B cell (primary cell): ENCODE measurements at regions not wholly inside any gene's neighbourhood (a gene's known extent, or its start where the extent isn't known, plus 50 kb on each side); places are given as distances from the start of the nearest gene placed in this dataset.
A peak's percentile ranks its signal among the peaks of the same experiment; 100 is the strongest.

Source experiments
- ATAC-seq: fragments of 200-7000 bp; cut with Tn5 transposase; one replicate; pipeline ENCODE4 v1.10.0; 2021; ENCODE audit warnings: low read depth, mild to moderate bottlenecking, moderate number of reproducible peaks, moderate library complexity
- CTCF ChIA-PET: fragments of 350-600 bp; sonication (Branson Sonifier 250); formaldehyde crosslinking; loops from one replicate; lab custom pipeline; 2021; ENCODE audit warnings: antibody characterized with exemption, inconsistent platforms; lab: Charles Lee
- POLR2A ChIA-PET: fragments of 350-600 bp; sonication (Branson Sonifier 250); formaldehyde crosslinking; loops from one replicate; lab custom pipeline; 2021; ENCODE audit warnings: antibody characterized with exemption; lab: Charles Lee
- DNase-seq: peaks from one replicate; pipeline ENCODE4 v3.0.0; 2013
- H2AFZ ChIP-seq: 2 replicates; pipeline ENCODE4 v1.6.1; 2012; ENCODE audit warnings: mild to moderate bottlenecking, low read depth, low read length; ENCODE audit not compliant: insufficient read depth, poor library complexity, severe bottlenecking
- H3K27ac ChIP-seq, 2 donors: 1 replicate in 1 of 2; 2 replicates in 1 of 2; pipeline ENCODE4 v1.5.1; 2012 to 2013; ENCODE audit warnings: low read length in 2 of 2, mild to moderate bottlenecking in 2 of 2, moderate library complexity in 1 of 2
- H3K27me3 ChIP-seq, 4 experiments: fragments of 200-600 bp in 1 of 4; sonication (generic) in 1 of 4; replicated peaks in 1 of 4; 1 replicate in 2 of 4; 2 replicates in 2 of 4; pipeline versions ENCODE4 v1.6.1 to v1.7.0; 2013 to 2016; ENCODE audit warnings: low read length in 3 of 4, mild to moderate bottlenecking in 2 of 4, mixed read lengths in 1 of 4, moderate library complexity in 1 of 4; ENCODE audit not compliant: insufficient read depth in 4 of 4, control insufficient read depth in 3 of 4; ENCODE audit errors: control extremely low read depth in 1 of 4
- H3K36me3 ChIP-seq, 2 experiments: replicated peaks in 1 of 2; 1 replicate in 1 of 2; 2 replicates in 1 of 2; pipeline versions ENCODE4 v1.6.1 to v1.7.1; 2013; ENCODE audit warnings: low read length in 1 of 2; ENCODE audit not compliant: insufficient read depth in 2 of 2, control insufficient read depth in 1 of 2; ENCODE audit errors: control extremely low read depth in 1 of 2, extremely low read depth in 1 of 2
- H3K4me1 ChIP-seq, 2 donors: fragments of 200-600 bp in 1 of 2; sonication (generic) in 1 of 2; 1 replicate in 1 of 2; 2 replicates in 1 of 2; pipeline versions ENCODE4 v1.5.1 to v1.6.1; 2013 to 2017; ENCODE audit warnings: low read length in 2 of 2; ENCODE audit not compliant: control insufficient read depth in 2 of 2, insufficient read depth in 2 of 2
- H3K4me2 ChIP-seq: replicated peaks from 2 replicates; pipeline ENCODE3; 2012; ENCODE audit warnings: mild to moderate bottlenecking, low read depth, low read length; ENCODE audit not compliant: poor library complexity, severe bottlenecking
- H3K4me3 ChIP-seq, 5 experiments: fragments of 200-600 bp in 1 of 5; sonication (generic) in 1 of 5; 1 replicate in 3 of 5; 2 replicates in 2 of 5; pipeline versions ENCODE4 v1.5.1 to v1.7.0; 2011 to 2016; ENCODE audit warnings: low read length in 4 of 5, mild to moderate bottlenecking in 4 of 5, low read depth in 2 of 5, control low read depth in 1 of 5, moderate library complexity in 1 of 5; ENCODE audit not compliant: insufficient read depth in 1 of 5; ENCODE audit errors: control extremely low read depth in 1 of 5, extremely low read depth in 1 of 5
- H3K79me2 ChIP-seq: fragments of 200-600 bp; sonication (generic); one replicate; pipeline ENCODE4 v1.6.0; 2016; ENCODE audit warnings: low read length; ENCODE audit not compliant: control insufficient read depth, insufficient read depth
- H3K9ac ChIP-seq: fragments of 200-600 bp; sonication (generic); 2 replicates; pipeline ENCODE4 v1.6.1; 2017; ENCODE audit warnings: mild to moderate bottlenecking, low read length, moderate library complexity
- H3K9me3 ChIP-seq, 3 donors: one replicate each; pipeline versions ENCODE4 v1.6.1 to v1.7.1; 2013; ENCODE audit warnings: low read length in 2 of 3; ENCODE audit not compliant: control insufficient read depth in 2 of 3, insufficient read depth in 1 of 3; ENCODE audit errors: control extremely low read depth in 1 of 3
- H4K20me1 ChIP-seq: 2 replicates; pipeline ENCODE4 v1.6.0; 2012; ENCODE audit warnings: mild to moderate bottlenecking, low read length; ENCODE audit not compliant: insufficient read depth, control insufficient read depth, poor library complexity, severe bottlenecking
- H3K27ac Mint-ChIP-seq: one replicate; pipeline ENCODE4 v1.8.0; 2021; ENCODE audit warnings: mixed read lengths
- H3K27me3 Mint-ChIP-seq: one replicate; pipeline ENCODE4 v1.8.0; 2021; ENCODE audit warnings: mixed read lengths
- H3K4me1 Mint-ChIP-seq: one replicate; pipeline ENCODE4 v1.8.0; 2021; ENCODE audit warnings: mixed read lengths
- H3K4me3 Mint-ChIP-seq: one replicate; pipeline ENCODE4 v1.8.0; 2021; ENCODE audit warnings: mixed read lengths
- H3K9me3 Mint-ChIP-seq: one replicate; pipeline ENCODE4 v1.8.0; 2022; ENCODE audit warnings: mixed read lengths; ENCODE audit not compliant: insufficient read depth
- EZH2 ChIP-seq: IDR thresholded peaks from 2 replicates; pipeline ENCODE4 v1.6.1; 2012; ENCODE audit warnings: borderline replicate concordance, low read depth, mild to moderate bottlenecking, moderate library complexity, low read length; ENCODE audit not compliant: insufficient read depth, poor library complexity, severe bottlenecking
- WGBS: methylation state at CpG from one replicate; pipeline ENCODE4 v1.1.5; 2013; ENCODE audit warnings: missing lambda C conversion rate; ENCODE audit not compliant: insufficient coverage; 5-methylcytosine and 5-hydroxymethylcytosine counted together
- intact Hi-C: fragments of 100-400 bp; cut with micrococcal nuclease; formaldehyde crosslinking; loops from one replicate; pipeline ENCODE4 v1.10.0; 2022
- TF ChIP-seq, protein P1 (sequence below): fragments of 200-600 bp; IDR thresholded peaks from one replicate; pipeline ENCODE4 v1.8.0; 2022; ENCODE audit warnings: antibody characterized with exemption, mild to moderate bottlenecking

DNA sequence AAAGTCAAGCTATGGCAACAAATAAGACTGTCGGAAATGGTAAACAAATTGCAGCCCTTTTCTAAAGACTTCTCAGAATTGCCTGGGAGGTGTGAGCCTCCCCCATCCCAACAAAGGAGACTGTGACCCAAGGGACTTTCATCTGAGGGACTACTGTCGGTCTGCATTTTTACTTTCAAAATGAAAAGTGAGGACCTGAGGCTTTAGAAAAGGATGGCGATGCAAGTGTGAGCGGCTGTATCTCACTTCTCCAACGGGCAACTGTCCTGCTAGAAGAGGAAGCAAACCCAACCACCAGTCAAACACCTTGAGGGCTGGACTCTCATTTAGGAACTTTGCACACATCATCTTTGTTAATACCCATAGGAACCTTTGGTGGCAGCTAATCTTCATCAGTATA lies 62.6 kb upstream of the CLNK start:
- H3K4me3 Mint-ChIP-seq: no peak overlapping the region
- Histone ChIP-seq H3K27ac (no peak overlapping the region), H3K9me3 (no peaks in the 10 kb centered on the region), H3K4me2 (peak overlapping the region; percentile 36), H3K4me1 (peaks cover 23% of the 10 kb centered on the region in 2 donors), H3K4me3 (no peak overlapping the region), H3K36me3 (no peaks in the 10 kb centered on the region), H3K27me3 (no peaks in the 10 kb centered on the region), H2AFZ (peak overlapping the region; percentile 47), H4K20me1 (no peaks in the 10 kb centered on the region), H3K79me2 (no peaks in the 10 kb centered on the region), H3K9ac (no peak overlapping the region)
- ATAC-seq (no peak), DNase-seq (no peak)
- H3K4me1 Mint-ChIP-seq: peaks cover 8% of the 10 kb centered on the region
- no peaks in the 10 kb centered on the region for H3K9me3 Mint-ChIP-seq
- WGBS: 32% methylated on average over 4 of the region's 5 CpGs
- H3K27me3 Mint-ChIP-seq: no peaks in the 10 kb centered on the region
- CTCF ChIA-PET: no interaction called here
- no peak for TF ChIP-seq EZH2
- TF ChIP-seq, protein P1, sequence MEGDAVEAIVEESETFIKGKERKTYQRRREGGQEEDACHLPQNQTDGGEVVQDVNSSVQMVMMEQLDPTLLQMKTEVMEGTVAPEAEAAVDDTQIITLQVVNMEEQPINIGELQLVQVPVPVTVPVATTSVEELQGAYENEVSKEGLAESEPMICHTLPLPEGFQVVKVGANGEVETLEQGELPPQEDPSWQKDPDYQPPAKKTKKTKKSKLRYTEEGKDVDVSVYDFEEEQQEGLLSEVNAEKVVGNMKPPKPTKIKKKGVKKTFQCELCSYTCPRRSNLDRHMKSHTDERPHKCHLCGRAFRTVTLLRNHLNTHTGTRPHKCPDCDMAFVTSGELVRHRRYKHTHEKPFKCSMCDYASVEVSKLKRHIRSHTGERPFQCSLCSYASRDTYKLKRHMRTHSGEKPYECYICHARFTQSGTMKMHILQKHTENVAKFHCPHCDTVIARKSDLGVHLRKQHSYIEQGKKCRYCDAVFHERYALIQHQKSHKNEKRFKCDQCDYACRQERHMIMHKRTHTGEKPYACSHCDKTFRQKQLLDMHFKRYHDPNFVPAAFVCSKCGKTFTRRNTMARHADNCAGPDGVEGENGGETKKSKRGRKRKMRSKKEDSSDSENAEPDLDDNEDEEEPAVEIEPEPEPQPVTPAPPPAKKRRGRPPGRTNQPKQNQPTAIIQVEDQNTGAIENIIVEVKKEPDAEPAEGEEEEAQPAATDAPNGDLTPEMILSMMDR: no peak
- intact Hi-C loops: loop anchor here (10.0 kb wide), 1 partner anchor 678 kb away; the partner anchor contains the start of gene HS3ST1
- POLR2A ChIA-PET: no interaction called here
- H3K27ac Mint-ChIP-seq: no peak overlapping the region

DNA sequence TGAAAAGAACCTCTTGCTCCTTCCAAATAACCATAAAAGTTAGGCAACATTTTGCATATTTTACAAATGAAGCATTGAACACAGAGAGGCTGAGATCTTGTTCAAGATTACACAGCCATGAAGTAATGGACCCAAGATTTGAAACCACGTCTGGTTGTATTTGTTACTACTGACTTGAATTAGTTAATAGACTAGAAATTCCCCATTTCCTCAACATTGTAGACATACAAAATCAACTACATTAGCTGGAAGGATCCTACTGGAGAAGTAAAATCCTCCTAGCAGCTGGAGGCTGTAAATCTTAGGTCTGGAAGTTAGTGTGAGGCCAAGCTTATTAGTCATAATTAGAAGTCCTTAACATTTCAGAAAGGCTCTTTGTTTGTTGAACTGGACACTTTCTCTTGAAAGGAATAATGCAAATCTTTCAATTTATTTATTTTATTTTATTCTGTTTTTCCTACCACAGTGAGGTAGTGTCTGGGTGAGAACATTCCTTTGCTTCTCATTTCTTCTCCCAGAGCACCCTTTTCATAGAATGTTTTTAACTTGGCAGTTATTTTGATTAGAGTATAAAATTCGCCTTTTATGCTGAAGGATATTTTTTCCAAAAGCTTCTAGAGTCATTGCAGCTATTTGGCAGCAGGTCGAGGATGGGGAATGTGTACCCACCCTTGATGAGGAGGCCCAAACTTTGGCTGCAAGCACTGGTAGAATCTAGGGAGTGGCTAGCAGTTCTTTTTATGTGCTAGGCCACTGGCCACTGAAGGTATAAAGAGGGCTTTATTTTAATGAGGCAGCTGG lies 62.0 kb upstream of the CLNK start:
- H3K4me2 ChIP-seq: peak overlapping the region; percentile 36
- ChIA-PET CTCF (no interaction called here), POLR2A (no interaction called here)
- intact Hi-C loops: loop anchor here (10.0 kb wide), 1 partner anchor 678 kb away; the partner anchor contains the start of gene HS3ST1
- Mint-ChIP-seq H3K27me3 (no peaks in the 10 kb centered on the region), H3K4me3 (no peak overlapping the region), H3K9me3 (no peaks in the 10 kb centered on the region), H3K4me1 (peaks cover 8% of the 10 kb centered on the region), H3K27ac (no peak overlapping the region)
- no peaks in the 10 kb centered on the region for H3K27me3 ChIP-seq
- no peaks in the 10 kb centered on the region for H3K79me2 ChIP-seq
- no peak overlapping the region for H3K4me3 ChIP-seq
- no peak overlapping the region for H3K9ac ChIP-seq
- no peaks in the 10 kb centered on the region for H3K36me3 ChIP-seq
- ATAC-seq (no peak), DNase-seq (no peak)
- peak overlapping the region; percentile 47 for H2AFZ ChIP-seq
- H4K20me1 ChIP-seq: no peaks in the 10 kb centered on the region
- no peak for TF ChIP-seq EZH2
- TF ChIP-seq, protein P1: no peak
- 85% methylated on average over 2 of the region's 3 CpGs for WGBS
- H3K9me3 ChIP-seq: no peaks in the 10 kb centered on the region
- H3K27ac ChIP-seq: no peak overlapping the region
- peaks cover 29% of the 10 kb centered on the region in 2 donors for H3K4me1 ChIP-seq
